GM23248 (cell line): ENCODE measurements at regions not wholly inside any gene's neighbourhood (a gene's known extent, or its start where the extent isn't known, plus 50 kb on each side); places are given as distances from the start of the nearest gene placed in this dataset.

Experiments
- EZH2 ChIP-seq: fragments of 200-600 bp; sonication (generic); IDR thresholded peaks from 2 replicates; pipeline ENCODE4 v1.6.1; 2018; ENCODE audit warnings: antibody characterized with exemption, mild to moderate bottlenecking; ENCODE audit not compliant: insufficient read depth, poor library complexity, severe bottlenecking
- EZH2phosphoT487 ChIP-seq: fragments of 200-600 bp; sonication (generic); IDR thresholded peaks from 2 replicates; pipeline ENCODE4 v1.6.1; 2018; ENCODE audit warnings: antibody characterized with exemption, moderate library complexity, mild to moderate bottlenecking, low read depth; ENCODE audit not compliant: insufficient read depth

DNA sequence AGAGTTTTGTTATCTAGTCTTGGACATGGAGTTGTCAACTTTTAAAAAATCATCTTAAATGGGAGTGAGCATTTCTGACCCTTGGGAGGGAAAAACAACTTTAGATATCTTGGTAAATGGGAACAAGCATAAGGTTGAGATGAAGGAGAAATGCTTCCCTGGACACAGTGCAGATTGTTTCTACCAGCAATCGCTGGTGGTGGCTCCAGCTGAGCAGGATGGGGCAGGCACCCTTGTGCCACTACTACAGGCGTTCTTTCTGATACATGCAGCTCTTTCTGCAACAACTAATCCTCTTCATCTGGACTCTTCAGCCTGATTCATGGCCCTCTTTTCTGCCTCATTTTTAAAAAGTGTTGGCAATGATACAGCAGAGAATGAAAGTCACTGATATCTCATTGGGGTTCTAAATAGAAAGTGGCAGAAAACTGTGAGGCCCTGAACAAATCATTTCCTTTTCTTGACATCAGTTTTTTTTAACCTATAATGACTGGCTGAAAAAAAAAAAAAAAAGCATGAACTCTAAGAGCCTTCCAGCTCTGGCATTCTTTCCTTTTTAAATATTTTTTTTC is 409.4 kb upstream of the PTGER4 start:
- no peak for TF ChIP-seq EZH2
- no peak for TF ChIP-seq EZH2phosphoT487
